Renal pelvis (tissue), 1 donor: ENCODE measurements at regions not wholly inside any gene's neighbourhood (a gene's known extent, or its start where the extent isn't known, plus 50 kb on each side); places are given as distances from the start of the nearest gene placed in this dataset.

Experiments
- DNase-seq: peaks from one replicate; pipeline ENCODE4 v3.0.0-alpha.2; 2013

GRCh38 chr7:118079369-118079768, 104.6 kb upstream of the LSM8 start:
- no peak for DNase-seq

GRCh38 chr7:118080947-118081346, 103.0 kb upstream of the LSM8 start:
- DNase-seq: no peak

DNA sequence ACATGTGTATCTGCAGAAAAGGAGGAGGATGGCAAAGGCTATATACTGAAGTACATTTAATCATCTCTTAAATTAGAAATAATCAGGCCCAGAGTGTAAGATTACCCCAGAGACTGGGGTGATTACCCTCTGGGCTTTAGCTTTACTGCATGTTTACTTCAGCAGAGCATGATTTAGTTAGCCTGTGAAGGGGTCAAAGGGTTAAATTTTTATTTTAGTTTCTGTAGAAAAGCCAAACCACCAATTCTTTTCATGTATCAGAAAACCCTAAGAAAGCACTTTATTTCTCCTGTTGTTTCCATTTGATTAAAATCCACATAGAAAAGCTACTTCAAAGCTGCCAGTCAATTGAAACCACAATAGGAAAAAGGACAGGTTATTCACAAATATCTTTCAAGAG, 101.5 kb upstream of the LSM8 start:
- peak; percentile 8 for DNase-seq

DNA sequence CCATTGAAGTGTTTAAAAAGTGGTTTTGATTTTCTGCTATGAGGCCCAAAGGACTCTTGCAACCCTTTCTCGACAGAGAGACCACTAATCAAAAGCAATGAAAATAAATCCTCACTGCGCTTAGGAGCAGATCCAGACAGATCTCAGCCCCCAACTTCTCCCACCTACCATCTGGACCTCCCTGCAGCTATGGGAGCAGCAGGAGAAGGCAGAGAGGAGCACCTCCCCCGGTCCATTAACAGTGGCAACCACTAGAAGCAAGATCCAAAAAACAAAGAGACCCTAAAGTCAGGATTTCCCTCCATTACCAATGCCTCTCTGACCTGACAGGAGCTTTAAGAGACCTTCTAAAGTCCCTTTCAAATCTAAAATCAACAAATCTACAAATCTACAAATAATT, 99.0 kb upstream of the LSM8 start:
- DNase-seq: no peak

GRCh38 chr7:118087126-118087525, 96.8 kb upstream of the LSM8 start:
- DNase-seq: no peak

DNA sequence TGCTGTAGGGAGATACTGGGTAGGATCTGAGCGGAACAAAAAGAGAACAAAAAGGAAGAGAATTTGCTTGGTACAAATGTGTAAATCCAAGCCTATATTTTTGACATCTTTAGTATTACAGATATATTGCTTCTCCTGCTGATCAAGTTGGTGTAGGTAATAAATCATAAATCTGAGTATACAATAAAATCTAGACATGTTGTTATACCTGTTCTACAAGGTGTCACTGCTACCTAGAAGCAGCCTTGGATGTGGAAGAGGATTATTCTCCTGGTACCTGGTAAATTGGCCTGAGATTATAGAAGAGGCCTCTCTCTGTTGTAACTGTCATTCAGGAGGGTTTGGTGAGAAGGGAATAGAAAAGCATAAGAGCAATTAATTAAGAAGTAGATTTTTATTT, 89.9 kb upstream of the LSM8 start:
- no peak for DNase-seq

DNA sequence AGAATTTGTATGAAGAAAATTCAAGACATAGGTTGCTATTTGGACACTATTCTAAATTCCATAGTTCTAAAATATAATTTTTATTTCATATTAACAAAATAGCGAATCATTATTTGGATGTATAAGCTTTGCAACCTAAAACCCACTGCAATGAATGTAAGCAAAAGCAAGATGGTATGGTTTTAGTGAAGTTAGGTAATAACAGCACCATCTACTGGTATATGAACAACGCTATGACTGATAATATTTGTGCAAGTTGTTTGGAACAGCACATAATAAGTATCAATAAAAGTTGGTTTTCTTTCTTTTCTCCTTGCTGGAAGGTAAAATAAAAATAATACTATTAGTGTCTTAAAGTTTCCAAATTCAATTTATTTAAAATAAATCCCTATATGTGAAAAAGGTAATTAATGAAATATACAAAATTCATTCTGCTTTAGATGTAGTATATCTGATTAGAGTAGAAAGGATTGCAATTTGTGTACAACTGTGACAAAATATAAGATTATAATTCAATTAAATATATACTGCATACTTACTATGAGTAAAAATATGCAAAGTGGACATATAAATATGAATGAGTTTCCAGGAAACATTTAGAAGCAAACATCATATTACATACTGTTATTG, 79.0 kb upstream of the LSM8 start:
- DNase-seq: peak; percentile 16

GRCh38 chr7:118109607-118110006, 74.4 kb upstream of the LSM8 start:
- no peak for DNase-seq

DNA sequence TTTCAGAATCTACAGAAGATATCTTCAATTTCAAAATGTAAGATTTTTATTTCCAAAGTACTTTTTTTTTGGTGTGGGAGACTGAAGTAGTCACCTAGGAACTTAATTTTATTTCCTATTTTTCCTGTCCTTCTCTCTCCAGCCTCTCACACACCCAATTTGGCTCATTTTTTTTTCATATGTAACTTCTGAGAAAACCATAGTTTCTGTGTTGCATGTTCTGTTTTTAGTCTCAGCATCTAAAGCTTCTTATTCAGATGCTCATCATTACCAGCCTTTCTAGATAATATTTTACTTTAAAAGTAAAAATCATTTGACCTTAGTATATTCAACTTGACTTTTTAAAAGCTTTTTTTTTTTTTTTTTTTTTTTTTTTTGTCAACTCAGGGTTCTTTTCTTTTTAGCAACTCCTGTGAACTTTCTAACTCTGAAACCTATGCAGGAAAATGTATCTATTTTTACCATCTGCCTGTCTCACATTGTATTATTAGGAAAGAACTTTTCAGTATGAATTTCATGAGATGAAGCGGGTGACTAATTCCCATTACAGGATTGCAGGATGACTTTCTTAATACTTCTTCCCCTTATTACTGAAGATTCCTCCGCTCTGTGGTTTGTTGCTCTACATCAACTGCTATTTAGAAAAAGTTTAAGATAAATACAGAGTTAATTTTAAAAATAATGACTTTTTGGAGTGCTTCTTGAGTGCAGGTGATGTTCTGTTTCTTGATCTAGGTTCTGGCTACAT, 73.6 kb upstream of the LSM8 start:
- DNase-seq: no peak

- no peak for DNase-seq
Observed at GRCh38 chr7:118111347-118111746, 72.6 kb upstream of the LSM8 start.

DNA sequence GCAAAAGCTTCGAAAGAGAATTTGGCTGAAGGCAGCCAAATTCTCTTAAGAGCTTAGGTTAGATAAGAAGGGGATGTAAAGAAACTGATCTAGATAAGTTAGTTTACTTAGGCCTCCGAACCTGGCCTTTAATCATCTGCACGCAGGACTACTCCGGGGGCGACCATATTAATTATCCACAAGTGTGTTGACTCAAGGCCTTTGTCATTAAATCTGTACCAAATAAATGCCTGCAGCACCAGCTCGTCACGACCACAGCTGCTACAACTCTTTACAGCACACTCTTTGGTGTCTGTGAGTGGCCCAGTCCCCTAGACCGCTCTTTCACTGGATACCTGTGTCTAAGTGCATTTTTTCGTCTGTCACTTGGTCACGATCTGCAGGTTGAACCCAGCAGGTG, 69.8 kb upstream of the LSM8 start:
- DNase-seq: no peak

DNA sequence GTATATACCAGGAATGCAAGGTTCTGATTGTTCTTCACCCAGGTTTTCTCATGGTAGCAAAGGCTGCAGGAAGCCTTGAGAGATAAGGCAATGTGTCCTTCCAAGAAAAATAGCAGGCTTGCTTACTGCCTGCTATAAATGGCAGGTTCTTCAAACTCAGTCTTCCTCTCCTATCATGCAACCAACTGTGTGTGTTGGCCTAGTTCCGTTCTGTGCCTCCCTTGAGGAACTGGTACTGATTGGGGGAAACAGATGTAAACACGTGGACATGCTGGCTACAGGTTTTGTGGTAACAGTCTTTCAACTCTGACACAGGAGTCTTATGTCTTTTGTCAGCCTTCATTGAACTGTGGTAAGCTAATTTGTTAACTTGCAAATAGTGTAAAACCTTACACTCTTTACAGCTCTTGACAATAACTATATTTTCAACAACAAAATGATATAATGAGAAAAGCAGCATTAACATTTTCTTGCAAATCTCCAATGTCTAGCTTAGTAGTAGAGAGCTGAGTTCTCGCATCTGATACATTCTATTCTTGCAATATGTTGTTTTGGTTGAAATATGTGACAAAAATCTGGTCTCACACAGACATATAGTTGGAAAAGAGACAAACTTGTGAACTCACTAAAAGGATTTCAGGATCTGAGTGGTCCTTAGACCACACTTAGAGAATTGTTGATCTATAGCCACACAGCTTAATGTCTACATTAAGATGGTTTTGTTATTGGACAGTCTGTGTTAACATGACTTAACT, 54.7 kb upstream of the LSM8 start:
- DNase-seq: no peak

- no peak for DNase-seq
Observed at GRCh38 chr7:118132764-118133163, 51.2 kb upstream of the LSM8 start.
